KG1 (cell line): ENCODE measurements at regions not wholly inside any gene's neighbourhood (a gene's known extent, or its start where the extent isn't known, plus 50 kb on each side); places are given as distances from the start of the nearest gene placed in this dataset.
"Not testable (repeated sequence)": the region's sequence is repeated elsewhere in the genome, so short reads cannot be mapped to it uniquely, and the experiment has no call there.

ENCODE experiments used
- DNase-seq: peaks from one replicate; lab custom pipeline; 2025; lab: John Stamatoyannopoulos, UW

DNA sequence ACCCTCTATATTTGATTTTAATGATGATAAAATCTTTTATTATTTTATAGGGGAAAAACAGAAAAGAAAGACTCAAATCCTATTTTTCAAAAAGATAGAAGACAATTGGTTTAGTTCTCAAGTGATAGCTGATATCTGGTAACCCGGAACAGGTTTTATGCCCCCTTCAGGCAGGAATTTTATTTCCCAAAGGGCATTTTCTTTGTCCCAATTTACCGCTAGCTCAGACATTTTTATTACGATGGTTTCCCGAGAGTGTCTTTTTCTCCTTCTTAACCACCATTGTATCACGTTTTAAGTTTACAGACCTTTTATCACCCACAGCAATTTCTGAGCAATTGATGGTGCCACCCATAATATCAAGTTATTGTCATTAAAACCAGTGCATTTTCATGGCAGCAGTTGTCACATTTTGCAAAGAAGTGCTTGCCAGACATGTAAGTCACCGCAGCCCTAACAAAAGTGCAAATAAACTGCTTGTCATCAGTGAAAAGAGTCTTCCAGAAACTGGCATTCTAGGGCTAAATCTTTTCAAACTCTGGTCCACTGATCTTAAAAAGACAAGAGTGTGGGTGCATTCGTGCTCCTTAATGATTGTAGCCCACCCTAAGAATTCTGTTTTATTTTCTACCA, 204.8 kb upstream of the VCX start:
- DNase-seq: no peak

DNA sequence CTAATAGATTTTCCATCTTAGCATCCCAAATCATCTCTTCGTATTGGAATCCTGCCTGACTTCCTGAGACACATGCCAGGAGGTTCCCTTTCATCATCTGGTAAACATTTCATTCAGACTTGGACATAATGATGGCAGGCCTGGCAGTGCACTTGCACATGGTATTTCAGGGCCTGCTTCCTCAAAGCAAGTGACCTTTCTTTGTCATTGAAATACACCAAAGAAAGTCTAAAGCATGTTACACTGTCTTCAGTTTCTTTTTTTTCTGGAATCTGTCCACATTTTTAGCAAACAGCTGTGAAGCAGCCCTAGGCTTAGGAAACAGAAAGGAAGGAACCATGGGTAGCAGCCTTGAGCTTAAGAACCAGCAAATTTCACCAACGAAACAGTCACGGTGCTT, 205.9 kb upstream of the VCX start:
- no peak for DNase-seq

GRCh38 chrX:7635604-7636003, 207.4 kb upstream of the VCX start:
- no peak for DNase-seq

- no peak for DNase-seq
Observed at GRCh38 chrX:7620560-7620959, 222.4 kb upstream of the VCX start.

DNA sequence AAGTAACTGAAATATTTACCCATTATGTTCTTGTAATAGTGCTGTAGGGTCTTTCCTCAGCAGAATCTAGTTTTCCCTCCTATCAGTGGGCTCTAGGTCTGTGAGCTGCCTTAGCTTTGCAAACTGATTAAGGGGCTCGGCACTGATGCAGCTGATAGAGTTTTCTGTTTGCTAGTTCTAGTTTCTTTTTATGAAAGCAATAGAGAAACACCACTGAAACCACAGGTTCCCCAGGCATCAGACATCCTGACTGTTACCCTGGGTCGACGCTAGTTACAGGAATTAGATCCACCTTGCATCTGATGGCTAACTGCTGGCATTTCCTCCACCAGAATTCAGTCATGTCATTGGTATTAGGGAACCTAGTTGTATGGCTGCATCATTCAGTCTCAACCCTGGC, 225.0 kb upstream of the VCX start:
- no peak for DNase-seq

- DNase-seq: no peak
Observed at GRCh38 chrX:7614616-7615015, 228.4 kb upstream of the VCX start.

DNA sequence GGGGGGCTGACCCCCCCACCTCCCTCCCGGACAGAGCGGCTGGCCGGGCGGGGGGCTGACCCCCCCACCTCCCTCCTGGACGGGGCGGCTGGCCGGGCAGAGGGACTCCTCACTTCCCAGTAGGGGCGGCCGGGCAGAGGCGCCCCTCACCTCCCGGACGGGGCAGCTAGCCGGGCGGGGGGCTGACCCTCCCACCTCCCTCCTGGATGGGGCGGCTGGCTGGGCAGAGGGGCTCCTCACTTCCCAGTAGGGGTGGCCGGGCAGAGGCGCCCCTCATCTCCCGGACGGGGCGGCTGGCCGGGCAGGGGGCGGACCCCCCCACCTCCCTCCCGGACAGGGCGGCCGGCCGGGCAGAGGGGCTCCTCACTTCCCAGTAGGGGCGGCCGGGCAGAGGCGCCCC, 234.3 kb upstream of the VCX start:
- DNase-seq: not testable (repeated sequence)

DNA sequence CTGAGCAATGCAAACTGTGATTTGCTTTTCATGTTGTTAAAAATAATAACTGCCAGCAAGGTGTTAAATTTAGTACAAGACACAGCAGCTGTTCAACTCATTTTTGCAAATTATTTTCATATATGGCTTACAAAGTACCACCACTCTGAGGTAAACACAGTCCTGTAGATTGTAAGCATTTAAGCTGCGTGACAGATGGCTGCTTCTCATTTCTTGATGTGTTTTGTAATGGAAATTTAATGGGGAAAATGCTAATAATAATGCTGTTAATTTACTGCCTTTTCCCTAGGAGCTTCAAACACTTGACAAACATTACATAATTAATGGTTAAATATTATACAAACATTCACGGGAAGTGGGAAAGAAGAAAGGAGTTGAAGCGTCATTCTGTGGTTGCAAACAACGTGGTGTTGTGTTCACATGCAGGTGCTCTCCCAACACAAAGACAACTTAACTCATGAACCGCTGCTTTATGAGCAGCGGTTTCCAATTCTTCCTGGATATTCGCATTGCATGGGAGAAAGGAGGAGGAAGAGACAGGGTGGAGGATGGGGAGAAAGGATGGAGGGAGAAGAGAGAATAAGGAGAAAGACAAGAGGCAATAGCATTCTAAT, 236.8 kb upstream of the VCX start:
- no peak for DNase-seq

DNA sequence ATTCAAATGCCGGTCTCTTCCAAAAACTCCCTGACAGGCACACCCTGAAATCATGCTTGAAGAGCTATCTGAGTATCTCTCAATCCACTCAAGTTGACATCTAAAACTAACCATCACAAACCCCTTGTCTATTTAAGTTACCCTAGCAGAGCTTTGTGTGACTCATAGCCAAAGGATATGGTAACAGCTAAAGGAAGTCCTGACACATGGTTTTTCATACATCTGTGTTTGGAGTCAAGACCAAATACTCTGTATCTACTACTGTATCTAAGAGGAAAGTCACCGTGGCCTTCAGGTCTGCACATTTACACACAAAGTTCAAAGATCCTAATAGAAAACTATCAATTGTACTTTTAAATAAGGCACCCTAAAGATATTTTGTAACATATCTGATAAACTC, 239.6 kb upstream of the VCX start:
- no peak for DNase-seq

GRCh38 chrX:7596822-7597221, 246.1 kb upstream of the VCX start:
- DNase-seq: no peak

GRCh38 chrX:7593370-7593769, 249.6 kb upstream of the VCX start:
- not testable (repeated sequence) for DNase-seq

GRCh38 chrX:7586126-7586525, 256.8 kb upstream of the VCX start:
- no peak for DNase-seq

DNA sequence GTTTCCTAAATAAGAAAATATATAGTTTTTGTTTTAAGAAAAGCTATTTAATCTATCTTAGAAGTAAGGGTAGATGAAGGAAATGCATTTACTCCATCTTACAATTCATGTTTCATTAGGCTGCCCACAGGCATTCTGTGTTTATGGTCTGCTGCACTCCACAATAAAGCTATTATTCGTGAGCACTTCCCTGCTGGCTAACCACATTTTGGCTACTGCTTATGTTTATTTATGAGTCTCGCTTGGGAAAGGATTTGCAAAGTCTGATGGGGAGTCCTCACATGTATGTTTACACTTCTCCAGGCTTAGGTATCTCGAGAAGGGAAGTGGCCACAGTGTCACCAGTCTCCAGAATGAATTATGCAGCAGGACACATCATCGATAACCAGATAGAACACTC, 260.8 kb upstream of the VCX start:
- no peak for DNase-seq

- no peak for DNase-seq
Observed at GRCh38 chrX:7580127-7580526, 262.8 kb upstream of the VCX start.

GRCh38 chrX:7574325-7574724, 268.6 kb upstream of the VCX start:
- no peak for DNase-seq

GRCh38 chrX:7570432-7571029, 272.4 kb upstream of the VCX start:
- no peak for DNase-seq

DNA sequence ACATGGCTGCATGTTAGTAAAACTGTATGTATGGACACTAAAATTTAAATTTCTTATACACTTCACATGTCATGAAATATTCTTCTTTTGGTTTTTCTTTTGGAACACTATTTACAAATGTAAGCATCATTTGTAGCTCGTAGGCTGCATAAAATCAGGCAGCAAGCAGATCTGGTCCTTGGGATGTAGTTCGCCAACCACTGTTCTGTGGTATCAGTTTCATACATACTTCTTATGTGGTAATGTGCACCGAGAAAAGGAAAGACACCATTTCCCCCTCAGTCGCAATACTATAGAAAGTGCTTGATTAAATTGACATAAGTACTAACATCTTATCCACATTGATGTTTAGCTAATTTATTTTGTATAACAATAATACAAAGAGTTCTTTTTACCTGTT, 274.4 kb upstream of the VCX start:
- DNase-seq: no peak

GRCh38 chrX:7568130-7568529, 274.8 kb upstream of the VCX start:
- no peak for DNase-seq

- no peak for DNase-seq
Observed at GRCh38 chrX:7552760-7553159, 290.2 kb upstream of the VCX start.

- DNase-seq: no peak
Observed at GRCh38 chrX:7546551-7547080, 296.4 kb upstream of the VCX start.

- no peak for DNase-seq
Observed at GRCh38 chrX:7545564-7545963, 297.4 kb upstream of the VCX start.

GRCh38 chrX:7542587-7543380, 300.2 kb upstream of the VCX start:
- DNase-seq: no peak

DNA sequence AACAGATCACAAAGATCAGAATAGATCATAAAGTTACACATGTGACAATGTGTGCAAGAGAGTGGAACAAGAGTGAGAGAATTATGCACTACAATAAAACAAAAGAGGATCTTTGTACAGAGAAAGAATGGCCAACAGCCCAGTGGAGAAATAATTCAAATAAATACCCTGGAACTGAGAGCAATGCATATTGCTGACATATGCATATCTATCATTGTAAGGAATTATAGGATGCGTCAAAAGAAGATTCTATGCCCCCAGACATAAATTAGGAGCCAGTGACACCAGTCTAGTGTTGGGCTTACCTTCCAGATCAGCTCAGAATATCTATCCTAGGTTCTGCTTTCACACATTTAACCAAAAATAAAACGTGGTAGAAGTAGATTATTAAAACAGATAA, 320.1 kb upstream of the VCX start:
- DNase-seq: no peak
